IMR-90 (cell line): ENCODE measurements at regions not wholly inside any gene's neighbourhood (a gene's known extent, or its start where the extent isn't known, plus 50 kb on each side); places are given as distances from the start of the nearest gene placed in this dataset.

Source experiments
- ATAC-seq: fragments of 200-7000 bp; cut with Tn5 transposase; 2 replicates; pipeline ENCODE4 v1.9.1; 2020; ENCODE audit warnings: low read depth, mild to moderate bottlenecking, moderate library complexity
- BruUV-seq: library from RNA; stranded (reverse); fragments of 400-500 nt; replicated peaks from 2 replicates; lab custom pipeline; 2021; lab: Mats Ljungman, UMichigan
- CTCF ChIA-PET: fragments of 300-600 bp; formaldehyde crosslinking; extraction: SDS; loops from one replicate; lab custom pipeline; 2021; ENCODE audit warnings: antibody characterized with exemption; lab: Yijun Ruan, JAX
- POLR2A ChIA-PET: fragments of 300-600 bp; sonication (Branson Sonifier 250); formaldehyde crosslinking; loops from one replicate; lab custom pipeline; 2022; ENCODE audit warnings: antibody characterized with exemption; ENCODE audit not compliant: unreplicated experiment; lab: Charles Lee
- DNase-seq: peaks from one replicate; pipeline ENCODE4 v3.0.0; 2013
- H2AFZ ChIP-seq: replicated peaks from 2 replicates; pipeline ENCODE3; 2013; ENCODE audit warnings: low read length, mild to moderate bottlenecking; ENCODE audit not compliant: poor library complexity
- H2AK5ac ChIP-seq: 2 replicates; pipeline ENCODE4 v1.6.1; 2013; ENCODE audit warnings: low read depth, low read length, inconsistent platforms
- H2AK9ac ChIP-seq: replicated peaks from 2 replicates; pipeline ENCODE3; 2013; ENCODE audit warnings: mild to moderate bottlenecking, low read depth, low read length, moderate library complexity; ENCODE audit not compliant: poor library complexity
- H2BK120ac ChIP-seq: 2 replicates; pipeline ENCODE4 v1.6.1; 2013; ENCODE audit warnings: low read depth, low read length, inconsistent platforms
- H2BK15ac ChIP-seq: 3 replicates; pipeline ENCODE4 v1.6.1; 2013; ENCODE audit warnings: low read depth, low read length, inconsistent platforms
- H2BK20ac ChIP-seq: 2 replicates; pipeline ENCODE4 v1.6.1; 2013; ENCODE audit warnings: low read depth, mild to moderate bottlenecking, inconsistent platforms, low read length, moderate library complexity
- H2BK5ac ChIP-seq: 2 replicates; pipeline ENCODE4 v1.6.1; 2013; ENCODE audit warnings: mild to moderate bottlenecking, low read depth, low read length, inconsistent platforms; ENCODE audit not compliant: poor library complexity, severe bottlenecking
- H3K14ac ChIP-seq: replicated peaks from 2 replicates; pipeline ENCODE4 v1.6.1; 2013; ENCODE audit warnings: low read depth, low read length, inconsistent platforms
- H3K18ac ChIP-seq: 2 replicates; pipeline ENCODE4 v1.6.1; 2013; ENCODE audit warnings: low read depth, low read length, control low read depth
- H3K23ac ChIP-seq: 2 replicates; pipeline ENCODE4 v1.6.1; 2013; ENCODE audit warnings: low read depth, low read length, inconsistent platforms
- H3K27ac ChIP-seq: 2 replicates; pipeline ENCODE4 v1.5.1; 2013; ENCODE audit warnings: mild to moderate bottlenecking, control low read depth, low read length; ENCODE audit not compliant: insufficient read depth
- H3K27me3 ChIP-seq: 2 replicates; pipeline ENCODE4 v1.6.1; 2013; ENCODE audit warnings: low read length; ENCODE audit not compliant: control insufficient read depth, insufficient read depth
- H3K36me3 ChIP-seq: 2 replicates; pipeline ENCODE4 v1.6.1; 2013; ENCODE audit warnings: low read length, mixed read lengths; ENCODE audit not compliant: control insufficient read depth, insufficient read depth
- H3K4ac ChIP-seq: 2 replicates; pipeline ENCODE4 v1.6.1; 2013; ENCODE audit warnings: low read depth, low read length, inconsistent platforms
- H3K4me1 ChIP-seq: 2 replicates; pipeline ENCODE4 v1.6.1; 2013; ENCODE audit warnings: low read length, mixed read lengths; ENCODE audit not compliant: control insufficient read depth, insufficient read depth
- H3K4me2 ChIP-seq: 2 replicates; pipeline ENCODE4 v1.6.1; 2013; ENCODE audit warnings: low read depth, mild to moderate bottlenecking, control low read depth, low read length, moderate library complexity
- H3K4me3 ChIP-seq: 2 replicates; pipeline ENCODE4 v1.5.1; 2013; ENCODE audit warnings: low read depth, mild to moderate bottlenecking, control low read depth, low read length, moderate library complexity; ENCODE audit not compliant: insufficient read depth
- H3K56ac ChIP-seq: 2 replicates; pipeline ENCODE4 v1.6.1; 2013; ENCODE audit warnings: low read length, inconsistent platforms; ENCODE audit not compliant: insufficient read depth; ENCODE audit errors: extremely low read depth
- H3K79me1 ChIP-seq, 2 experiments: 2 replicates each; pipeline ENCODE4 v1.6.1; 2013; ENCODE audit warnings: low read length in 2 of 2, inconsistent platforms in 1 of 2, low read depth in 1 of 2
- H3K9ac ChIP-seq: 2 replicates; pipeline ENCODE4 v1.6.1; 2013; ENCODE audit warnings: low read depth, low read length, control low read depth
- H3K9me1 ChIP-seq: 2 replicates; pipeline ENCODE4 v1.6.1; 2013; ENCODE audit warnings: low read length, inconsistent platforms; ENCODE audit not compliant: insufficient read depth
- H3K9me3 ChIP-seq: 2 replicates; pipeline ENCODE4 v1.6.1; 2013; ENCODE audit warnings: low read length; ENCODE audit not compliant: control insufficient read depth, insufficient read depth
- H4K20me1 ChIP-seq: 2 replicates; pipeline ENCODE4 v1.6.1; 2013; ENCODE audit warnings: low read length, inconsistent platforms; ENCODE audit not compliant: insufficient read depth
- H4K5ac ChIP-seq: 2 replicates; pipeline ENCODE4 v1.6.1; 2013; ENCODE audit warnings: mild to moderate bottlenecking, low read depth, low read length, control low read depth
- H4K8ac ChIP-seq, 2 experiments: 2 replicates each; pipeline ENCODE4 v1.6.1; 2013; ENCODE audit warnings: low read depth in 2 of 2, low read length in 2 of 2, control low read depth in 1 of 2, inconsistent platforms in 1 of 2
- H4K91ac ChIP-seq: 2 replicates; pipeline ENCODE4 v1.6.1; 2013; ENCODE audit warnings: low read depth, low read length, inconsistent platforms; ENCODE audit not compliant: insufficient read depth
- BHLHE40 ChIP-seq: fragments of 150-350 bp; IDR thresholded peaks from 2 replicates; pipeline ENCODE4 v1.6.1; 2016; ENCODE audit warnings: mild to moderate bottlenecking, low read depth, low read length
- CEBPB ChIP-seq: IDR thresholded peaks from 2 replicates; pipeline ENCODE4 v1.6.1; 2012; ENCODE audit warnings: low read depth, low read length, improper control_type of control experiment
- CHD1 ChIP-seq: IDR thresholded peaks from 2 replicates; pipeline ENCODE4 v1.6.1; 2012; ENCODE audit warnings: low read depth, low read length, improper control_type of control experiment
- FOS ChIP-seq: fragments of 150-350 bp; IDR thresholded peaks from 2 replicates; pipeline ENCODE4 v1.6.1; 2016; ENCODE audit warnings: low read depth, low read length
- MAFK ChIP-seq: IDR thresholded peaks from 2 replicates; pipeline ENCODE4 v1.6.1; 2012; ENCODE audit warnings: low read depth, low read length, improper control_type of control experiment
- MAZ ChIP-seq: IDR thresholded peaks from 2 replicates; pipeline ENCODE4 v1.6.1; 2012; ENCODE audit warnings: low read depth, mild to moderate bottlenecking, low read length, improper control_type of control experiment, moderate library complexity, borderline replicate concordance
- MXI1 ChIP-seq: IDR thresholded peaks from 2 replicates; pipeline ENCODE4 v1.6.1; 2012; ENCODE audit warnings: low read depth, mild to moderate bottlenecking, low read length, moderate library complexity, borderline replicate concordance
- NFE2L2 ChIP-seq: fragments of 150-350 bp; IDR thresholded peaks from 2 replicates; pipeline ENCODE4 v1.6.1; 2016; ENCODE audit warnings: low read depth, mild to moderate bottlenecking, low read length
- POLR2A ChIP-seq: IDR thresholded peaks from 2 replicates; pipeline ENCODE4 v1.6.1; 2012; ENCODE audit warnings: mild to moderate bottlenecking, low read depth, low read length
- RAD21 ChIP-seq: IDR thresholded peaks from 2 replicates; pipeline ENCODE4 v1.6.1; 2012; ENCODE audit warnings: low read length, improper control_type of control experiment
- RFX5 ChIP-seq: IDR thresholded peaks from 2 replicates; pipeline ENCODE4 v1.8.0; 2012; ENCODE audit warnings: low read depth, mild to moderate bottlenecking, low read length, moderate library complexity
- SMC3 ChIP-seq: fragments of 150-350 bp; IDR thresholded peaks from 2 replicates; pipeline ENCODE4 v1.6.1; 2016; ENCODE audit warnings: low read depth, mild to moderate bottlenecking, antibody characterized with exemption, low read length, moderate library complexity
- WGBS, 2 experiments: methylation state at CpG; one replicate each; pipeline versions ENCODE4 v1.1.5 to v1.1.7; 2013; ENCODE audit warnings: missing lambda C conversion rate in 2 of 2; ENCODE audit not compliant: insufficient read length in 1 of 2; ENCODE audit errors: extremely low coverage in 2 of 2; 5-methylcytosine and 5-hydroxymethylcytosine counted together
- dilution Hi-C: fragments of 300-500 bp; cut with HindIII; formaldehyde crosslinking; loops from one replicate; pipeline ENCODE4 v1.14.3; 2018; ENCODE audit warnings: low sequenced_read_pairs; ENCODE audit not compliant: unreplicated experiment
- in situ Hi-C: fragments of 300-500 bp; cut with MboI; formaldehyde crosslinking; loops from 3 replicates; pipeline ENCODE4 v1.14.3; 2019; ENCODE audit warnings: low sequenced_read_pairs, inconsistent platforms, mixed read lengths
- intact Hi-C: fragments of 100-400 bp; cut with micrococcal nuclease; formaldehyde crosslinking; loops from 2 replicates; pipeline ENCODE4 v1.10.0; 2022
- TF ChIP-seq, protein P1 (sequence below): fragments of 150-350 bp; IDR thresholded peaks from 2 replicates; pipeline ENCODE4 v1.6.1; 2017; ENCODE audit warnings: mild to moderate bottlenecking, antibody characterized with exemption, low read length, low read depth
- TF ChIP-seq, protein P2 (sequence below): fragments of 150-350 bp; IDR thresholded peaks from 2 replicates; pipeline ENCODE4 v1.6.1; 2016; ENCODE audit warnings: low read depth, mild to moderate bottlenecking, low read length, moderate library complexity, borderline replicate concordance
- TF ChIP-seq, protein P3 (sequence below): conservative IDR thresholded peaks from 2 replicates; pipeline ENCODE4 v1.5.1; 2012; ENCODE audit warnings: mild to moderate bottlenecking, low read depth, low read length, improper control_type of control experiment

DNA sequence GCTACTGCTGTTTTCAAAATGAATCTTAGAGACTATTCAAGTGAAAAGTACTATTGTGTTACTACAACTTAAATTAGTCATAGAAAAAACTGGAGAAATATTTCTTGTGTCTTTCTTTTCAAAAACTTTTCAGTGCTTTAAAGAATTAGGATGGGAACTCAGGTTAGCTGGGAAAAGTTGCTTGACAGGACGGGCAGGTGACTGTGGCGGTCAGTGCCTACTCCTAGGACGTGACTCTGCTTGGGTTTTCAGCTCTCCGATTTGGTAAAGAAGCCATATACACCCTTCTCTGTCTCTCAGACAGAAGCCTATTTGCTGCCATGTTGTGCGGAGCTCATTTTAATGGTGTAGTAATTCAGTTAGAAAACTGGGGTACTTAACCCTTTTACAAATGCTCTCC lies 89.8 kb upstream of the CACNA2D3 start:
- no peak overlapping the region for H4K8ac ChIP-seq
- dilution Hi-C loops (no loop called here), intact Hi-C loops (no loop called here), in situ Hi-C loops (no loop called here)
- H3K27me3 ChIP-seq: no peaks in the 10 kb centered on the region
- no peak overlapping the region for H3K14ac ChIP-seq
- peaks cover 16% of the 10 kb centered on the region; the same call in 1 of the 2 replicates for H3K9me3 ChIP-seq
- ChIA-PET POLR2A (no interaction called here), CTCF (no interaction called here)
- TF ChIP-seq POLR2A: no peak
- TF ChIP-seq, protein P1, sequence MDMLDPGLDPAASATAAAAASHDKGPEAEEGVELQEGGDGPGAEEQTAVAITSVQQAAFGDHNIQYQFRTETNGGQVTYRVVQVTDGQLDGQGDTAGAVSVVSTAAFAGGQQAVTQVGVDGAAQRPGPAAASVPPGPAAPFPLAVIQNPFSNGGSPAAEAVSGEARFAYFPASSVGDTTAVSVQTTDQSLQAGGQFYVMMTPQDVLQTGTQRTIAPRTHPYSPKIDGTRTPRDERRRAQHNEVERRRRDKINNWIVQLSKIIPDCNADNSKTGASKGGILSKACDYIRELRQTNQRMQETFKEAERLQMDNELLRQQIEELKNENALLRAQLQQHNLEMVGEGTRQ: no peak
- no peak for TF ChIP-seq RAD21
- TF ChIP-seq FOS: no peak
- no peak for TF ChIP-seq CEBPB
- no peak for TF ChIP-seq MAFK
- no peak for TF ChIP-seq RFX5
- TF ChIP-seq, protein P2, sequence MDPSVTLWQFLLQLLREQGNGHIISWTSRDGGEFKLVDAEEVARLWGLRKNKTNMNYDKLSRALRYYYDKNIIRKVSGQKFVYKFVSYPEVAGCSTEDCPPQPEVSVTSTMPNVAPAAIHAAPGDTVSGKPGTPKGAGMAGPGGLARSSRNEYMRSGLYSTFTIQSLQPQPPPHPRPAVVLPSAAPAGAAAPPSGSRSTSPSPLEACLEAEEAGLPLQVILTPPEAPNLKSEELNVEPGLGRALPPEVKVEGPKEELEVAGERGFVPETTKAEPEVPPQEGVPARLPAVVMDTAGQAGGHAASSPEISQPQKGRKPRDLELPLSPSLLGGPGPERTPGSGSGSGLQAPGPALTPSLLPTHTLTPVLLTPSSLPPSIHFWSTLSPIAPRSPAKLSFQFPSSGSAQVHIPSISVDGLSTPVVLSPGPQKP: no peak
- no peak for TF ChIP-seq MAZ
- no peak for TF ChIP-seq MXI1
- TF ChIP-seq, protein P3, sequence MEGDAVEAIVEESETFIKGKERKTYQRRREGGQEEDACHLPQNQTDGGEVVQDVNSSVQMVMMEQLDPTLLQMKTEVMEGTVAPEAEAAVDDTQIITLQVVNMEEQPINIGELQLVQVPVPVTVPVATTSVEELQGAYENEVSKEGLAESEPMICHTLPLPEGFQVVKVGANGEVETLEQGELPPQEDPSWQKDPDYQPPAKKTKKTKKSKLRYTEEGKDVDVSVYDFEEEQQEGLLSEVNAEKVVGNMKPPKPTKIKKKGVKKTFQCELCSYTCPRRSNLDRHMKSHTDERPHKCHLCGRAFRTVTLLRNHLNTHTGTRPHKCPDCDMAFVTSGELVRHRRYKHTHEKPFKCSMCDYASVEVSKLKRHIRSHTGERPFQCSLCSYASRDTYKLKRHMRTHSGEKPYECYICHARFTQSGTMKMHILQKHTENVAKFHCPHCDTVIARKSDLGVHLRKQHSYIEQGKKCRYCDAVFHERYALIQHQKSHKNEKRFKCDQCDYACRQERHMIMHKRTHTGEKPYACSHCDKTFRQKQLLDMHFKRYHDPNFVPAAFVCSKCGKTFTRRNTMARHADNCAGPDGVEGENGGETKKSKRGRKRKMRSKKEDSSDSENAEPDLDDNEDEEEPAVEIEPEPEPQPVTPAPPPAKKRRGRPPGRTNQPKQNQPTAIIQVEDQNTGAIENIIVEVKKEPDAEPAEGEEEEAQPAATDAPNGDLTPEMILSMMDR: no peak
- TF ChIP-seq CHD1: no peak
- no peak for TF ChIP-seq BHLHE40
- no peak for TF ChIP-seq SMC3
- TF ChIP-seq NFE2L2: no peak
- H4K5ac ChIP-seq: no peak overlapping the region
- no peak overlapping the region for H3K27ac ChIP-seq
- H3K4me3 ChIP-seq: no peak overlapping the region
- no peak overlapping the region for H3K18ac ChIP-seq
- no peak overlapping the region for H3K4me2 ChIP-seq
- no CpG with 5 or more reads among the region's 5 CpGs for WGBS, 2 experiments
- H2BK15ac ChIP-seq: no peak overlapping the region
- H3K23ac ChIP-seq: no peak overlapping the region
- H2BK5ac ChIP-seq: no peak overlapping the region
- no peaks in the 10 kb centered on the region for H3K36me3 ChIP-seq
- no peak overlapping the region for H2AK9ac ChIP-seq
- no peak overlapping the region for H2BK20ac ChIP-seq
- no peak overlapping the region for H3K4ac ChIP-seq
- DNase-seq (no peak), ATAC-seq (no peak)
- H2AK5ac ChIP-seq: no peak overlapping the region
- H4K20me1 ChIP-seq: no peaks in the 10 kb centered on the region
- BruUV-seq: no TSS peak
- no peak overlapping the region for H2BK120ac ChIP-seq
- no peak overlapping the region for H3K9ac ChIP-seq
- H3K56ac ChIP-seq: no peak overlapping the region
- no peaks in the 10 kb centered on the region for H3K9me1 ChIP-seq
- no peak overlapping the region for H4K91ac ChIP-seq
- no peaks in the 10 kb centered on the region for H3K4me1 ChIP-seq
- no peak overlapping the region for H2AFZ ChIP-seq
- H3K79me1 ChIP-seq: no peaks in the 10 kb centered on the region
